MCF 10A (cell line): ENCODE measurements at regions not wholly inside any gene's neighbourhood (a gene's known extent, or its start where the extent isn't known, plus 50 kb on each side); places are given as distances from the start of the nearest gene placed in this dataset.

ENCODE experiments used
- BruUV-seq: library from RNA; stranded (reverse); fragments of 400-500 nt; replicated peaks from 2 replicates; lab custom pipeline; 2021; lab: Mats Ljungman, UMichigan
- CTCF ChIA-PET: fragments of 300-600 bp; sonication (Branson Sonifier 250); formaldehyde crosslinking; extraction: SDS; loops from one replicate; lab custom pipeline; 2021; ENCODE audit warnings: antibody characterized with exemption, inconsistent platforms; lab: Yijun Ruan, JAX
- POLR2A ChIA-PET: fragments of 300-600, 350-650 bp; sonication (Branson Sonifier 250); formaldehyde crosslinking; extraction: SDS; loops from one replicate; lab custom pipeline; 2020; ENCODE audit warnings: antibody characterized with exemption, inconsistent platforms; lab: Yijun Ruan, JAX
- DNase-seq: peaks from one replicate; pipeline ENCODE4 v3.0.0-alpha.2; 2018; ENCODE audit not compliant: unreplicated experiment
- H3K27ac Mint-ChIP-seq: one replicate; pipeline ENCODE4 v1.8.0; 2022; ENCODE audit warnings: mild to moderate bottlenecking, low read depth, mixed read lengths; ENCODE audit not compliant: unreplicated experiment
- H3K27me3 Mint-ChIP-seq: one replicate; pipeline ENCODE4 v1.8.0; 2022; ENCODE audit warnings: mixed read lengths; ENCODE audit not compliant: insufficient read depth, unreplicated experiment
- H3K36me3 Mint-ChIP-seq: one replicate; pipeline ENCODE4 v1.8.0; 2022; ENCODE audit warnings: mild to moderate bottlenecking, moderate library complexity, mixed read lengths; ENCODE audit not compliant: insufficient read depth, unreplicated experiment
- H3K4me1 Mint-ChIP-seq: one replicate; pipeline ENCODE4 v1.8.0; 2022; ENCODE audit warnings: mixed read lengths; ENCODE audit not compliant: insufficient read depth, unreplicated experiment
- H3K4me3 Mint-ChIP-seq: one replicate; pipeline ENCODE4 v1.8.0; 2022; ENCODE audit warnings: mild to moderate bottlenecking, moderate library complexity, mixed read lengths; ENCODE audit not compliant: unreplicated experiment
- H3K9me3 Mint-ChIP-seq: one replicate; pipeline ENCODE4 v1.8.0; 2022; ENCODE audit warnings: mixed read lengths; ENCODE audit not compliant: unreplicated experiment
- intact Hi-C: fragments of 100-400 bp; cut with micrococcal nuclease; formaldehyde crosslinking; loops from 2 replicates; pipeline ENCODE4 v1.14.1; 2022
- TF ChIP-seq, protein P1 (sequence below): fragments of 200-600 bp; IDR thresholded peaks from one replicate; pipeline ENCODE4 v1.8.0; 2022; ENCODE audit warnings: antibody characterized with exemption, mild to moderate bottlenecking; ENCODE audit not compliant: unreplicated experiment

DNA sequence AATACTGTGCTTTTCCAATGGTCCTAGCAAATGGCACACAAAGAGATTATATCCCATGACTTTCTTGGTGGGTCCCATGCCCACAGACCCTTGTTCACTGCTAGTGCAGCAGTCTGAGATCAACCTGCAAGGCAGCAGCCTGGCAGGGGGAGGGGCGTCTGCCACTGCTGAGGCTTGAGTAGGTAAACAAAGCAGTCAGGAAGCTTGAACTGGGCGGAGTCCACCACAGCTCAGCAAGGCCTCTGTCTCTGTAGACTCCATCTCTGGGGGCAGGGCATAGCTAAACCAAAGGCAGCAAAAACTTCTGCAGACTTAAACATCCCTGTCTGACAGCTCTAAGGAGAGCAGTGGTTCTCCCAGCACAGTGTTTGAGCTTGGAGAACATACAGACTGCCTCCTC is 82.9 kb downstream of the ZNF737 start:
- BruUV-seq = no TSS peak
- ChIA-PET CTCF (no interaction called here), POLR2A (no interaction called here)
- Mint-ChIP-seq H3K4me1 (no peaks in the 10 kb centered on the region), H3K27me3 (no peaks in the 10 kb centered on the region), H3K27ac (no peak overlapping the region), H3K9me3 (peaks cover 22% of the 10 kb centered on the region), H3K4me3 (no peak overlapping the region), H3K36me3 (no peaks in the 10 kb centered on the region)
- intact Hi-C loops = no loop called here
- DNase-seq = no peak
- TF ChIP-seq, protein P1, sequence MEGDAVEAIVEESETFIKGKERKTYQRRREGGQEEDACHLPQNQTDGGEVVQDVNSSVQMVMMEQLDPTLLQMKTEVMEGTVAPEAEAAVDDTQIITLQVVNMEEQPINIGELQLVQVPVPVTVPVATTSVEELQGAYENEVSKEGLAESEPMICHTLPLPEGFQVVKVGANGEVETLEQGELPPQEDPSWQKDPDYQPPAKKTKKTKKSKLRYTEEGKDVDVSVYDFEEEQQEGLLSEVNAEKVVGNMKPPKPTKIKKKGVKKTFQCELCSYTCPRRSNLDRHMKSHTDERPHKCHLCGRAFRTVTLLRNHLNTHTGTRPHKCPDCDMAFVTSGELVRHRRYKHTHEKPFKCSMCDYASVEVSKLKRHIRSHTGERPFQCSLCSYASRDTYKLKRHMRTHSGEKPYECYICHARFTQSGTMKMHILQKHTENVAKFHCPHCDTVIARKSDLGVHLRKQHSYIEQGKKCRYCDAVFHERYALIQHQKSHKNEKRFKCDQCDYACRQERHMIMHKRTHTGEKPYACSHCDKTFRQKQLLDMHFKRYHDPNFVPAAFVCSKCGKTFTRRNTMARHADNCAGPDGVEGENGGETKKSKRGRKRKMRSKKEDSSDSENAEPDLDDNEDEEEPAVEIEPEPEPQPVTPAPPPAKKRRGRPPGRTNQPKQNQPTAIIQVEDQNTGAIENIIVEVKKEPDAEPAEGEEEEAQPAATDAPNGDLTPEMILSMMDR = no peak

DNA sequence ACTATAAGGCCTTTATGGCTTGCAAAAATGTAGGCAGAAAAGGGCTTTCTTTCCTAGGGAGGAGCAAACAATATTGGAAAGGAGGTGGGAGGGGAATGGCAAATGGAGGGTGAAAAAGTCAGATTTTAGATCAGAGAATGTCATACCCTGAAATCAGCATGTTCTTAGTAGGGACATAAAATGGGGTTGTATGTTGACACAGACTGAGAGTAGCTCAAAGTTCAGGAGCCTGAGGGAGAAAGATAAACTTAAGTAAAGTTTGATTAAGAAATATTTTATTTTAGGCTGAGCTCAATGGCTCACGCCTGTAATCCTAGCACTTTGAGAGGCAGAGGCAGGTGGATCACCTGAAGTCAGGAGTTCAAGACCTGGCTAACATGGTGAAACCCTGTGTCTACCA is 83.8 kb downstream of the ZNF737 start:
- DNase-seq = no peak
- no peaks in the 10 kb centered on the region for H3K36me3 Mint-ChIP-seq
- H3K27me3 Mint-ChIP-seq = no peaks in the 10 kb centered on the region
- peaks cover 32% of the 10 kb centered on the region for H3K9me3 Mint-ChIP-seq
- H3K4me3 Mint-ChIP-seq = no peak overlapping the region
- no TSS peak for BruUV-seq
- TF ChIP-seq, protein P1 = no peak
- intact Hi-C loops = no loop called here
- no peak overlapping the region for H3K27ac Mint-ChIP-seq
- H3K4me1 Mint-ChIP-seq = no peaks in the 10 kb centered on the region
- ChIA-PET CTCF (no interaction called here), POLR2A (interaction anchor here (0.9 kb wide), 1 partner anchor 22 kb away, joined by 3 read pairs; no protein-coding TSS in a partner anchor)

DNA sequence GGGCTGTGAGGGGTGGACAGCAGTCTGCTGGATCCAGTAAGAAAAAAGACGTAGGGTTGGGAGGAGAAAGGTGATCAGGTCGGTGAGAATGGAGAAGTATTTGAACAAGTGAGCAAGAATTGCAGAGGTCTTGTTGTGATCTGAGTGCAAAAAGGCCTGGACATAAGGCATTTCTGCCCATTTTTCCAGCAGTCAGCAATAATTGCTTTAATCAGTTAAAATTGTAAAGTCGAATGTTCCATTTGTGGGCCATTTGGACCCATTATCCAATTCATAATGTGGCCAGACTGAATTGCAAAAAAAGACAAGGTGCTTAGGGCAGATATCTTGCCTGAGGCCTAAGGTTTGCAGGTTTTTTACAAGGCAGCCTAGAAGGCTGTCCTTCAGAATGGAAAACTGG is 86.1 kb downstream of the ZNF737 start:
- H3K4me1 Mint-ChIP-seq = no peaks in the 10 kb centered on the region
- no TSS peak for BruUV-seq
- no peaks in the 10 kb centered on the region for H3K36me3 Mint-ChIP-seq
- peaks cover 42% of the 10 kb centered on the region for H3K9me3 Mint-ChIP-seq
- TF ChIP-seq, protein P1 = no peak
- DNase-seq = no peak
- ChIA-PET POLR2A (no interaction called here), CTCF (no interaction called here)
- H3K27me3 Mint-ChIP-seq = no peaks in the 10 kb centered on the region
- no peak overlapping the region for H3K4me3 Mint-ChIP-seq
- H3K27ac Mint-ChIP-seq = no peak overlapping the region
- intact Hi-C loops = no loop called here

DNA sequence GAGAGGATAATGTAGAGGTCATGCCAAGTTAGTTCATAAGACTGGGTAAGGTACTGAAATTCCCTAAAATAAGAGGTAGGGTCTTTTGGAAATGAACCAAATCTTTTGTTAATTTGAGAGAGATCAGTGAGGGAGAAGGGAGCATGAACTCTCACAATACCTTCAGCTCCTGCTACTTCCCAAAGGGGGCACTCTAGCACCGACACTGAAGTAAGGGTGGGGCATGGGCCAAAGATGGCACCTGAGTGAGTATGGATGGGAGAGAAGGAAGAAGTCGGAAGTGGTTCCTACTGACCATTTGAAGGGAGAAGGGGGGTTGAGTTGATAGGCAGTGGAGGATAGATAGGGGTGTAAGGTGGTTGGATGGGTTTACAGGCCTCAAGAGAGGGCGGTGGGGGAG is 86.6 kb downstream of the ZNF737 start:
- DNase-seq = no peak
- no peak overlapping the region for H3K27ac Mint-ChIP-seq
- peaks cover 42% of the 10 kb centered on the region for H3K9me3 Mint-ChIP-seq
- no TSS peak for BruUV-seq
- no peaks in the 10 kb centered on the region for H3K36me3 Mint-ChIP-seq
- TF ChIP-seq, protein P1 = no peak
- no peaks in the 10 kb centered on the region for H3K27me3 Mint-ChIP-seq
- intact Hi-C loops = no loop called here
- ChIA-PET POLR2A (no interaction called here), CTCF (no interaction called here)
- H3K4me3 Mint-ChIP-seq = no peak overlapping the region
- H3K4me1 Mint-ChIP-seq = no peaks in the 10 kb centered on the region
